ENCODE measurements at regions not wholly inside any gene's neighbourhood (a gene's known extent, or its start where the extent isn't known, plus 50 kb on each side); places are given as distances from the start of the nearest gene placed in this dataset.
"Not testable (repeated sequence)": the region's sequence is repeated elsewhere in the genome, so short reads cannot be mapped to it uniquely, and the experiment has no call there.

- no peak for DNase-seq
These were observed 109.3 kb downstream of the PRKAB2 start for GRCh38 chr1:147062956-147063355.

GRCh38 chr1:147061880-147062279 is 110.4 kb downstream of the PRKAB2 start:
- DNase-seq, result not testable (repeated sequence)

GRCh38 chr1:147053269-147053668 is 115.1 kb downstream of the NBPF12 start:
- DNase-seq, result no peak

GRCh38 chr1:147052677-147053076 is 114.6 kb downstream of the NBPF12 start:
- DNase-seq, result no peak

- DNase-seq, result no peak
These were observed 114.0 kb downstream of the NBPF12 start for GRCh38 chr1:147052143-147052542.

- no peak for DNase-seq
These were observed 113.0 kb downstream of the NBPF12 start for GRCh38 chr1:147051136-147051535.

- no peak for DNase-seq
These were observed 112.5 kb downstream of the NBPF12 start for GRCh38 chr1:147050654-147051053.

GRCh38 chr1:147046863-147047394 is 108.8 kb downstream of the NBPF12 start:
- DNase-seq, result not testable (repeated sequence)

- no peak for DNase-seq
These were observed 108.2 kb downstream of the NBPF12 start for GRCh38 chr1:147046189-147046862.

Data from stimulated activated CD4-positive, alpha-beta T cell treated with anti-CD3 and anti-CD28 coated beads, Interleukin-2, amount 100 ng/mL, for 24 hours (primary cell).